Lung (tissue), 11 donors: ENCODE measurements at regions not wholly inside any gene's neighbourhood (a gene's known extent, or its start where the extent isn't known, plus 50 kb on each side); places are given as distances from the start of the nearest gene placed in this dataset.
A peak's percentile ranks its signal among the peaks of the same experiment; 100 is the strongest.
"Not testable (repeated sequence)": the region's sequence is repeated elsewhere in the genome, so short reads cannot be mapped to it uniquely, and the experiment has no call there.

Experiments
- ATAC-seq: fragments of 200-7000 bp; cut with Tn5 transposase; one replicate; pipeline ENCODE4 v1.9.1; 2020; ENCODE audit warnings: moderate number of reproducible peaks; ENCODE audit not compliant: insufficient read depth, low FRiP score
- DNase-seq, 3 donors: peaks; one replicate each; pipeline ENCODE4 v3.0.0-alpha.2; 2013 to 2017
- H3K27ac ChIP-seq, 2 donors: one replicate each; pipeline ENCODE4 v1.5.1; 2013; ENCODE audit warnings: mild to moderate bottlenecking in 2 of 2, moderate library complexity in 2 of 2, control low read depth in 1 of 2, inconsistent platforms in 1 of 2, low read depth in 1 of 2, low read length in 1 of 2
- H3K27me3 ChIP-seq, 3 donors: one replicate each; pipeline ENCODE4 v1.5.1; 2013; ENCODE audit warnings: low read length in 2 of 3; ENCODE audit not compliant: control insufficient read depth in 3 of 3, insufficient read depth in 3 of 3
- H3K36me3 ChIP-seq, 4 donors: one replicate each; pipeline ENCODE4 v1.5.1; 2013; ENCODE audit warnings: low read length in 4 of 4, mild to moderate bottlenecking in 1 of 4, moderate library complexity in 1 of 4; ENCODE audit not compliant: control insufficient read depth in 4 of 4, insufficient read depth in 4 of 4
- H3K4me1 ChIP-seq, 5 donors: one replicate each; pipeline ENCODE4 v1.5.1; 2013; ENCODE audit warnings: low read length in 5 of 5, mild to moderate bottlenecking in 2 of 5, moderate library complexity in 1 of 5; ENCODE audit not compliant: control insufficient read depth in 5 of 5, insufficient read depth in 5 of 5
- H3K4me3 ChIP-seq: one replicate; pipeline ENCODE4 v1.5.1; 2013; ENCODE audit warnings: mild to moderate bottlenecking, control low read depth, moderate library complexity
- H3K9ac ChIP-seq, 2 donors: one replicate each; pipeline ENCODE4 v1.5.1; 2013; ENCODE audit warnings: low read length in 2 of 2, control low read depth in 1 of 2; ENCODE audit not compliant: insufficient read depth in 1 of 2
- H3K9me3 ChIP-seq, 4 donors: one replicate each; pipeline ENCODE4 v1.5.1; 2013; ENCODE audit warnings: low read length in 3 of 4, mild to moderate bottlenecking in 1 of 4, moderate library complexity in 1 of 4; ENCODE audit not compliant: control insufficient read depth in 4 of 4, insufficient read depth in 3 of 4
- CTCF ChIP-seq: IDR thresholded peaks from 2 replicates; pipeline ENCODE4 v1.5.1; 2012; ENCODE audit warnings: mild to moderate bottlenecking; ENCODE audit errors: control extremely low read depth, extremely low read depth
- WGBS, 2 donors: extraction: QIAGEN DNeasy Blood & Tissue Kit; methylation state at CpG; one replicate each; pipeline ENCODE4 v1.1.7; 2013; 5-methylcytosine and 5-hydroxymethylcytosine counted together
- donor health status: control.
- donor health status: control.
- donor health status: Bipolar disorder and iron deficiency.
- donor health status: healthy.
- donor health status: DM: yes; HTN: yes; CAD: no.

DNA sequence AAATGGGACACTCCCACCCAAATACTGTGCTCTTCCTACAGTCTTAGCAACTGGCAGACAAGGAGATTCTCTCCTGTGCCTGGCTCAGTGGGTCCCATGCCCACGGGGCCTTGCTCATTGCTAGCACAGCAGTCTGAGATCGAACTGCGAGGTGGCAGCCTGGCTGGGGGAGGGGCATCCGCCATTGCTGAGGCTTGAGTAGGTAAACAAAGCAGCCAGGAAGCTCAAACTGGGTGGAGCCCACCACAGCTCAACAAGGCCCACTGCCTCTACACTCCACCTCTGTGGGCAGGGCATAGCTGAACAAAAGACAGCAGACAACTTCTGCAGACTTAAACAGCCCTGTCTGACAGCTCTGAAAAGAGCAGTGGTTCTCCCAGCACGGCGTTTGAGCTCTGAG is 174.8 kb downstream of the COL12A1 start:
- H3K9me3 ChIP-seq, DNase-seq, H3K4me1 ChIP-seq, H3K4me3 ChIP-seq, H3K27ac ChIP-seq, H3K9ac ChIP-seq, ATAC-seq, H3K36me3 ChIP-seq, H3K27me3 ChIP-seq: not testable (repeated sequence)
- 73 to 84% methylated on average over 6 of the region's 6 CpGs for WGBS, 2 donors

DNA sequence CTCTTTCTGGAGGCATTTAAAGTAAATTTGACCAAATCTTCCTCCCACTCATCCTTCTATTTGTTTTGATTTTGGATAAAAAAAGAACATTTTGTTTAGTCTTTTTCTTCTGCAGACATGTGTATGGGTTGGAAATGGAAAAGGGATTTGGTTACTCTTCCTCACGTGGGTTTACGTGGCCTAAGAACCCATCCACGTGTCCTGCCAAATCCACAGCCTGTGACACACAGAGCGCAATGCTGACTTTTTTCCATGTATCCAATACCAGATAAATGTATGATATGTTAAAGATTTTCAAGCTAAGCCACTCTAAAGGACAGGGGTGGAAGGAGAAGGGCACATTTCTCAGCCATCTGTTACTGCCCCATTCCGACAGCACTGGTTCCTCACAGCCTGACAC is 176.5 kb downstream of the COL12A1 start:
- Histone ChIP-seq H3K27me3 (no peaks in the 10 kb centered on the region), H3K4me1 (peaks cover 0 to 8% (median 0%) of the 10 kb centered on the region in 5 donors), H3K27ac (no peak overlapping the region), H3K4me3 (no peak overlapping the region), H3K36me3 (no peaks in the 10 kb centered on the region), H3K9ac (no peak overlapping the region), H3K9me3 (no peaks in the 10 kb centered on the region)
- no peak for ATAC-seq
- no peak for TF ChIP-seq CTCF
- DNase-seq, result no peak
- 91 to 93% methylated on average over 5 of the region's 5 CpGs for WGBS, 2 donors

GRCh38 chr6:75025371-75025770 is 180.5 kb downstream of the COL12A1 start:
- WGBS, 2 donors, result 46 to 66% methylated on average over 2 of the region's 2 CpGs
- no peak overlapping the region for H3K4me3 ChIP-seq
- no peak for TF ChIP-seq CTCF
- H3K36me3 ChIP-seq, result no peaks in the 10 kb centered on the region
- H3K9ac ChIP-seq, result no peak overlapping the region
- H3K27me3 ChIP-seq, result no peaks in the 10 kb centered on the region
- DNase-seq (peak in 2 of 3 donors; percentile 33 to 42), ATAC-seq (no peak)
- H3K9me3 ChIP-seq, result no peaks in the 10 kb centered on the region
- peaks cover 0 to 8% (median 0%) of the 10 kb centered on the region in 5 donors for H3K4me1 ChIP-seq
- H3K27ac ChIP-seq, result no peak overlapping the region

- no peak overlapping the region for H3K4me3 ChIP-seq
- H3K36me3 ChIP-seq, result no peaks in the 10 kb centered on the region
- WGBS, 2 donors, result 46 to 69% methylated on average over 1 of the region's 1 CpG
- DNase-seq, result peak in 2 of 3 donors; percentile 74 to 81
- H3K4me1 ChIP-seq, result peaks cover 0 to 8% (median 0%) of the 10 kb centered on the region in 5 donors
- H3K27me3 ChIP-seq, result no peaks in the 10 kb centered on the region
- H3K27ac ChIP-seq, result no peak overlapping the region
- H3K9ac ChIP-seq, result no peak overlapping the region
- no peak for ATAC-seq
- TF ChIP-seq CTCF, result no peak
- H3K9me3 ChIP-seq, result no peaks in the 10 kb centered on the region
Observed at GRCh38 chr6:75024828-75025227, 181.0 kb downstream of the COL12A1 start.
